ENCODE measurements at regions not wholly inside any gene's neighbourhood (a gene's known extent, or its start where the extent isn't known, plus 50 kb on each side); places are given as distances from the start of the nearest gene placed in this dataset.

- TF ChIP-seq JUN (IDR thresholded peaks at IDR 0.05; ENCODE audit: low read depth, low read length) (no peak), CTCF (IDR thresholded peaks at IDR 0.05; ENCODE audit: control extremely low read depth in 1 of 3, insufficient read depth in 1 of 3, low read depth in 1 of 3, low read length in 3 of 3) (no peak), POLR2A (IDR thresholded peaks at IDR 0.05; ENCODE audit: control extremely low read depth in 1 of 2, low read depth in 2 of 2, low read length in 2 of 2) (no peak), GABPA (IDR thresholded peaks at IDR 0.05; ENCODE audit: borderline replicate concordance, insufficient read depth, low read length) (no peak), SP1 (IDR thresholded peaks at IDR 0.05; ENCODE audit: low read depth, low read length) (no peak), NRF1 (IDR thresholded peaks at IDR 0.05; ENCODE audit: low read depth, low read length) (no peak), CEBPB (IDR thresholded peaks at IDR 0.05; ENCODE audit: low read depth, low read length) (no peak), RFX5 (IDR thresholded peaks at IDR 0.05; ENCODE audit: borderline replicate concordance, low read depth, low read length) (no peak), USF2 (IDR thresholded peaks at IDR 0.05; ENCODE audit: low read length) (no peak), SIRT6 (IDR thresholded peaks at IDR 0.05; ENCODE audit: low read length) (no peak), TAF1 (IDR thresholded peaks at IDR 0.05; ENCODE audit: low read depth, low read length) (no peak), MAFK (IDR thresholded peaks at IDR 0.05; ENCODE audit: low read depth, low read length) (no peak)
Observed at GRCh38 chr2:216752855-216753505, 57.6 kb upstream of the IGFBP5 start.

Data from H1 (cell line).